Duodenal mucosa (tissue), 2 donors: ENCODE measurements at regions not wholly inside any gene's neighbourhood (a gene's known extent, or its start where the extent isn't known, plus 50 kb on each side); places are given as distances from the start of the nearest gene placed in this dataset.

Experiments used
- H3K27ac ChIP-seq: one replicate; pipeline ENCODE4 v1.7.0; 2013; ENCODE audit warnings: low read depth, low read length
- H3K27me3 ChIP-seq, 2 donors: one replicate each; pipeline ENCODE4 v1.7.0; 2013; ENCODE audit warnings: low read length in 2 of 2, control low read depth in 1 of 2; ENCODE audit not compliant: insufficient read depth in 2 of 2, control insufficient read depth in 1 of 2
- H3K36me3 ChIP-seq, 2 donors: one replicate each; pipeline ENCODE4 v1.7.0; 2013; ENCODE audit warnings: low read length in 2 of 2, control low read depth in 1 of 2; ENCODE audit not compliant: insufficient read depth in 2 of 2, control insufficient read depth in 1 of 2
- H3K4me1 ChIP-seq, 2 donors: one replicate each; pipeline ENCODE4 v1.7.0; 2013; ENCODE audit warnings: low read length in 2 of 2, control low read depth in 1 of 2; ENCODE audit not compliant: insufficient read depth in 2 of 2, control insufficient read depth in 1 of 2
- H3K4me3 ChIP-seq, 2 donors: one replicate each; pipeline ENCODE4 v1.7.0; 2013; ENCODE audit warnings: low read length in 2 of 2, low read depth in 1 of 2
- H3K9ac ChIP-seq, 2 donors: one replicate each; pipeline ENCODE4 v1.7.0; 2013; ENCODE audit warnings: low read length in 2 of 2, low read depth in 1 of 2
- H3K9me3 ChIP-seq, 2 donors: one replicate each; pipeline ENCODE4 v1.7.0; 2013; ENCODE audit warnings: low read length in 2 of 2, control low read depth in 1 of 2; ENCODE audit not compliant: control insufficient read depth in 1 of 2

DNA sequence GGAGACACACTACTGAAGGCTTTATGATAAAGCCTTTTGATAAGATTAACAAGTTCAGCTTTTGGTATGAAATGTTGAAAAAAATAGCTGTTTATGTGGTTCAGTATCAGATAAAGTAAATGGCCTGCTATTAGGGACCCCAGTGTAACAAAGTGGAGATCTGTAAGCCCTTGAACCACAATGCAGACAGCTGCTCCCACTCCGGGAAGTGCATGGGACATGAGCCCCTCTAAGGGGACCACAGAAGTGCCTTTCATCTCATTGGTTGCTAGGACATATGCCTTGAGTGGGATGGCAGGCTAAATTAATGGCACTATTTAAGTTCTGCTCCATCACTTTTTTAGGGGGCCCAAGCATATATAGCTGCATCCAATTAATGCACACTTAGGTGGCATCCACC lies 167.6 kb upstream of the SOX11 start:
- Histone ChIP-seq H3K36me3 (no peaks in the 10 kb centered on the region), H3K9ac (no peak overlapping the region), H3K4me3 (no peak overlapping the region), H3K4me1 (no peaks in the 10 kb centered on the region), H3K9me3 (peaks cover 0 to 3% of the 10 kb centered on the region in 2 donors), H3K27ac (no peak overlapping the region), H3K27me3 (no peaks in the 10 kb centered on the region)

DNA sequence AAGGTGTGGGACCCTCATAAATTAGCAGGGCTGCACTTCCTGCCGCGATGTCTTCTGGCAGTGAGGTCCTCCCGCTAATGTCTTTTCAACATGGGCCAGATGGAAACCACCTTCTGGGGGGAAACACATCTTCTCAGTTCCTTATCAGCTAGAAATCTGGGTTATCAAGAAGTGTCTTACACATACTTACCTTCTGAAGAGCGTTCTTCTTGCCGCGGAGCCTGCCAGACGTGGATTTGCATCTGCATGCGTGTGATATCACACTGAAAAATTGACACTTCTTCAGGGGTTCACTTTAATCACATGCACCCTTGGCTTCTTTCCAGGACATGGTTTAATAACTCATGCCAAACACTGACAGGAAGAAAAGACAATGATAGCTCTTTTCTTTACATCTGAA lies 163.5 kb upstream of the SOX11 start:
- H3K27ac ChIP-seq: no peak overlapping the region
- no peak overlapping the region for H3K9ac ChIP-seq
- no peaks in the 10 kb centered on the region for H3K27me3 ChIP-seq
- no peaks in the 10 kb centered on the region for H3K36me3 ChIP-seq
- H3K4me3 ChIP-seq: no peak overlapping the region
- peaks cover 0 to 5% of the 10 kb centered on the region in 2 donors for H3K9me3 ChIP-seq
- no peaks in the 10 kb centered on the region for H3K4me1 ChIP-seq

DNA sequence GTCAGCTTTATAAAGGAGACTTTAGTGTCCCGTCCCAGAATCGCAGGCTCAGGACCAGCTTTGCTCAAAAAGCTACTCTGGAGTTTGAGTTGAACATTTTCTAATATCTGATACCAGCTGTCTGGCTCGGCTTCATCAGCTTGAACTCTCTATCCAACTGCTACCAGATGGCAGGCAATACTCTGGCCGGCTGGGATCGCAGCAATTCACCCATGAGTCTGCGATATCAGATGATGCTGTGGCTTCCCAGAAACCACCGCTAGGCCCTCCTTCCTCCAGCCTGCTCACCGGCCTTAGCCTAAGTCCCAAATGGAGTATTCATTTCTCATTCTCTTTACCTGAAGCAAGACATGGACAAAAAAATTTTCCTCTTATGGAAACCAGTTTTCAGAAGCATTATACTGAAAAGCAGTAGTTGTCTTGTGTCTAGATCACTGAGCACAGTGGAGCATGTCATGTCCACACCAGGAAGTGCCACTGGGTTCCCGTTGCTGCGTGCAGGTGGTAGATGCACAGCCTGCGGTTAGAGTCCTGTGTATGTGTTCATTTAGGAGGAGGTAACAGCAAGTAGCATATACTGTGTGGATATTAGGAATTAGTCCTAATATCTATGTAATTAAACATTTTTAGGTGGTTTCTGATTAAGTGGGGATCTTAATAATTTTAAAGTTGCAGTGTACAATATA lies 162.0 kb upstream of the SOX11 start:
- Histone ChIP-seq H3K9ac (no peak overlapping the region), H3K9me3 (peaks cover 0 to 5% of the 10 kb centered on the region in 2 donors), H3K4me3 (no peak overlapping the region)

DNA sequence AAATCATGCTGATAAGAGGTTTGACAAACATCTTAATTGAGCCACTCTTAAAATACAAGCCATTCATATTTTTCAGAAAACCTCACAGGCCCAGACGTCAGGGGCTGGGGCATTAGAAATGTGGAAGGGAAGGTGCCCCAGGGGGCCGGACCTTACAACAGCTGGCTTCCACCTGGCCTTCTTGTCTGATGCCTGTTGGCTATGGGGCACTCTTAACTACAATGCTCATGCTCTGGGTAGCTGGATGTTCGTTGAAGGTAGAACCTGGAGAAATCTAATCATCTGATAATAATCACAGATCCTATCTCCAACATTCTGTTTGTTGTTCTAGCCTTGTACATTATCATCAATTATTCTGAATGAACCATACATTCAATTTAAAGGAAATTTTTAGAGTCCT lies 156.9 kb upstream of the SOX11 start:
- H3K9ac ChIP-seq: no peak overlapping the region
- peaks cover 0 to 15% of the 10 kb centered on the region in 2 donors for H3K9me3 ChIP-seq
- no peaks in the 10 kb centered on the region for H3K36me3 ChIP-seq
- no peak overlapping the region for H3K4me3 ChIP-seq
- no peaks in the 10 kb centered on the region for H3K27me3 ChIP-seq
- no peak overlapping the region for H3K27ac ChIP-seq
- H3K4me1 ChIP-seq: no peaks in the 10 kb centered on the region

More for the DNA sequence above, 162.0 kb upstream of the SOX11 start:
- no peaks in the 10 kb centered on the region for H3K36me3 ChIP-seq
- H3K4me1 ChIP-seq: no peaks in the 10 kb centered on the region
- no peaks in the 10 kb centered on the region for H3K27me3 ChIP-seq
- no peak overlapping the region for H3K27ac ChIP-seq

DNA sequence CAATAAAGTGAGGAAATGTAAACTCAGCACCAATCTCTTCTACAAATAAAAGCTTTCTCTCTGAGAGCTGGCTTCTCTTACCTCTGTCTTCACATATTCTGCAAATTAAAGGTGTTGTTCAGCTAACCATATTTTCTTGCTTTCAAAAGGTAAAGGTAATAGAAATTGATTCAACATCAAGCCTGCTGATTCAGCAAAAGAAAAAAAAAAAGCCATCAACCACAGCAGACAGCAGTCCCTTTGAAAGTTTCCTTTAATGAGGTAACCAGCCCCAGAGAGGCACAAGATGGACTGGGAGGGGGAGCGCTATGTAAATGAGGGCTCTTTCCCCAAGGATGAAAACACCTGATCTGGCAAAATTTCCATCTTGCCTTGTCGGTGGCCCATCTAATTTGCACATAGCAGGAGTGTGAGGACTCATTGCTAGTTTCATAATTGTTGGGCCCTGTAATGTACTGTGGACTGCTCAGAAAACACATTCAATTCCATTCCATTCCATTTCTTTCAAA lies 154.9 kb upstream of the SOX11 start:
- Histone ChIP-seq H3K4me3 (no peak overlapping the region), H3K9me3 (peaks cover 0 to 9% of the 10 kb centered on the region in 2 donors), H3K27ac (no peak overlapping the region), H3K9ac (no peak overlapping the region), H3K36me3 (no peaks in the 10 kb centered on the region), H3K27me3 (no peaks in the 10 kb centered on the region), H3K4me1 (no peaks in the 10 kb centered on the region)

DNA sequence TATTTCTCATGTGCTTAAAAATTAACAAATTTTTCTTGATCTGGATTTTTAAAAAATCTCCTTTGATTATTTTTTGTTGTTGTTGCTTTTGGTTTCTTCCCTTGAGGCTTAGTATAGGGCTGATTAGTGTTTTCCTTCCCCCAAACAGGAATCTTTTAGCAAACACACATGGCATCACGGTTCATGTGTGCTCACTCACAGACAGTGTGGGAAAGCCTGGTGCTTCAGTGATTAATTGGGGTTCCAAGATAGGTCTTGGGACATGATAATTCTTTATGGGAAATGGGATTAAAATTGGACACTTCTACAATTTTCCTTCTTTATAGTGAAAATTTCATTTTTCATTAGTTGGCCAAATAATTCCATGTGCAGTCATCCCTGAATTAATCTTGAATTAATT lies 153.9 kb upstream of the SOX11 start:
- Histone ChIP-seq H3K4me3 (no peak overlapping the region), H3K9ac (no peak overlapping the region), H3K9me3 (peaks cover 0 to 9% of the 10 kb centered on the region in 2 donors), H3K27me3 (no peaks in the 10 kb centered on the region), H3K36me3 (no peaks in the 10 kb centered on the region), H3K4me1 (no peaks in the 10 kb centered on the region), H3K27ac (no peak overlapping the region)

DNA sequence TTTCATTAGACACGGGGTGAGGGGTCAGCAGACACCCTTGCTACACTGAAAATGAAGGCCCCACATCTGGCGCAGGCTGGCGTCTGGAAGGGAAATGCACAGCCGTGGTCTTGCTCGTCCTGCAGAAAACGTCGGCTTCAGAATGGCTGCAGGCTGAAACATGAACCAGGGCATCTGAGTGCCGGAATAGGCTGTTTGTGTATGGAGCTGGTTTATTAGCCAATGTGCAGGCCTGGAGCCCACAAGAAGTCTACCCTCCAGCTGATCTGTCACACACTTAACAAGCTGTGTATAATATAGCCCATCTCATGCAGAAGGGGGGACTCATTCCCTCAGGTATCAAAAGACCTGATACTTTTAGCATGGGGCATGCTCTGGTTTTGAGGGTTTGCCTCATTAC lies 153.4 kb upstream of the SOX11 start:
- Histone ChIP-seq H3K4me3 (no peak overlapping the region), H3K9ac (no peak overlapping the region), H3K27ac (no peak overlapping the region), H3K36me3 (no peaks in the 10 kb centered on the region), H3K27me3 (no peaks in the 10 kb centered on the region), H3K9me3 (peaks cover 2 to 9% of the 10 kb centered on the region in 2 donors), H3K4me1 (no peaks in the 10 kb centered on the region)

DNA sequence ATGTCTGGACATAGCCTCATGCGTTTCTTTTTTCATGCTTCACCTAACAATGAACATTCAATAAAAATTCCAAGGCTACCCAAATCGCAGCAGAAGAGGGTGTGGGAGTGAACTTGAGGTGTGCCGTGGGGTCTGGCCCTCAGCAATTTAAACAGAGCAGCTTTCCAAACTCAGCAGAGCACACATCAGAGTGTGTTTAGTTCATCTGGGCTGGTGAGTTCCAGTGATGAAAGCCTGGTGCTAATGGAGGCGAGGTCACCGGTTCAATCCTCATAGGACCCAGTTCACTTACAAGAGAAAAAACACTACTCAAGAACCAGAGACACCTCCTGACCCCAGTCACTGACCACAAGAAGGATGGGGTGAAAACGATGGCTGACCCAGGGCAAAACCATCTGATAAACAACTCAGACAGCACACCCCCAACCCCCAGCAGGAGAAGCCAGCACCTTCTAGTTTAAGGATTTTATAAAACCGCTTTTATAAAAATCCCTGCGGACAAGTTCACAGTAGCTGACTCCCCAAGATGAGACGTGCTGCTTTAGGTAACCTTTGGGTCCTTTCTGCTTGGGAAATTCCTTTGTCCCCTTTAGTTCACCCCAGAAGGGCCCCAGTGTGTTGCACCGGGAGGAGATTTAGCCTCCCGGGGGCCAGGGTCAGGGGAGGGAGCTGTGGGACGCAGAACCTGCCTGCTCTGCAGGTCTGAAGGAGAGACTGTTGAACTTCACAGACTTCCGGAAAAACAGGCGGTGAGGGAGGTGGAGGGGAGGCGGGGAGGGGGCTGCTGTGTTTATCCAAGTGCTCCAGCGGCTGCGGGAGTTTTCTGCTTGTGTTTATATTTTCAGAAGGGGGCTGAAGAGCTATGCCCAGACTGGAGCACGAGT lies 152.7 kb upstream of the SOX11 start:
- Histone ChIP-seq H3K36me3 (no peaks in the 10 kb centered on the region), H3K4me3 (no peak overlapping the region), H3K27ac (no peak overlapping the region), H3K9ac (no peak overlapping the region), H3K9me3 (peaks cover 9 to 15% of the 10 kb centered on the region in 2 donors), H3K4me1 (no peaks in the 10 kb centered on the region), H3K27me3 (no peaks in the 10 kb centered on the region)

DNA sequence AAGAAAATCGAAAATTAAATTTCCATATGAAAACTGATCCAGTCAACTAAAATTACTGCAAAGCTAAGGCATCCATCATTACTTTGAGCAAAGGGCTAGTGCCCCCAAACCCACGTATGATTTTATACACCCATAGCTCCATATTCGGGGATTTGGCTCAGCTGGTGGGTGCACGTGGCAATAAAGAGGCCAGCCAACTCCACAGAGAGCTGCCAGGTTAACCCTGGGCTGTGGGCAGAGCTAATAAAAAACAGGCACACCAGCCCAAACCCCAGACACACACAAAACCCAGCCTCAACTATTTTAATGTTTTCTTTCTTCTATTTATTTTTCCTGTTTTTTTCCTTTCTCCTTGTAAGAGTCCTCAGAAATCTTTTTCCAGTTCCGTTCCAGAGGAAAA lies 151.3 kb upstream of the SOX11 start:
- Histone ChIP-seq H3K36me3 (no peaks in the 10 kb centered on the region), H3K27ac (no peak overlapping the region), H3K9ac (no peak overlapping the region), H3K27me3 (no peaks in the 10 kb centered on the region), H3K9me3 (peaks cover 14 to 21% of the 10 kb centered on the region in 2 donors), H3K4me1 (no peaks in the 10 kb centered on the region), H3K4me3 (no peak overlapping the region)

DNA sequence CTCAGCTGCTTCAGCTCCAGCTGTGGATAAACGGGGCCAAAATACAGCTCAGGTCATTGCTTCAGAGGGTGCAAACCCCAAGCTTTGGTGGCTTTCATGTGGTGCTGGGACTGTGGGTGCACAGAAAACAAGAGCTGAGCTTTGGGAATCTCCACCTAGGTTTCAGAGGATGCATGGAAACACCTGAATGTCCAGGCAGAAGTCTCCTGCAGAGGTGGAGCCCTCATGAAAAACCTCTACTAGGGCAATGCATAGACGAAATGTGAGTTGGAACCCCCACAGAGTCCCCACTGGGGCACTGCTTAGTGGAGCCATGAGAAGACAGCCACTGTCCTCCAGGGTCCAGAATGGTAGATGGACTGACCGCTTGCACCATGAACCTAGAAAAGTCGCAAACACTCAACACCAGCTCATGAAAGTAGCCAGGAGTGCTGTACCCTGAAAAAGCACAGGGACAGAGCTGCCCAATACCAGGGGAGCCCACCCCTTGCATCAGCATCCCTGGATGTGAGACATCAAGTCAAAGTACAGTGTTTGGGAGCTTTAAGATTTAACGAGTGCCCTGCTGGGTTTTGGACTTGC lies 147.9 kb upstream of the SOX11 start:
- Histone ChIP-seq H3K4me1 (no peaks in the 10 kb centered on the region), H3K9me3 (peaks cover 14 to 19% of the 10 kb centered on the region in 2 donors), H3K36me3 (no peaks in the 10 kb centered on the region), H3K27me3 (no peaks in the 10 kb centered on the region), H3K4me3 (no peak overlapping the region), H3K9ac (no peak overlapping the region), H3K27ac (no peak overlapping the region)
